ENCODE measurements at regions not wholly inside any gene's neighbourhood (a gene's known extent, or its start where the extent isn't known, plus 50 kb on each side); places are given as distances from the start of the nearest gene placed in this dataset.

GRCh38 chr1:78377356-78377928 is 113.3 kb upstream of the PTGFR start:
- Histone ChIP-seq H2AFZ (ENCODE audit: insufficient read depth, low read depth, low read length, poor library complexity, severe bottlenecking) (no peak overlapping the region), H4K20me1 (ENCODE audit: control insufficient read depth, insufficient read depth, low read length, poor library complexity, severe bottlenecking) (no peaks in the 10 kb centered on the region), H3K9me3 (ENCODE audit: control extremely low read depth in 1 of 3, control insufficient read depth in 2 of 3, insufficient read depth in 1 of 3, low read length in 2 of 3) (no peaks in the 10 kb centered on the region), H3K36me3 (replicated peaks in 1 of 2; ENCODE audit: control extremely low read depth in 1 of 2, control insufficient read depth in 1 of 2, extremely low read depth in 1 of 2, insufficient read depth in 2 of 2, low read length in 1 of 2) (no peaks in the 10 kb centered on the region), H3K9ac (ENCODE audit: low read length) (no peak overlapping the region), H3K4me1 (ENCODE audit: control insufficient read depth in 2 of 2, insufficient read depth in 2 of 2, low read length in 2 of 2) (no peaks in the 10 kb centered on the region), H3K79me2 (ENCODE audit: control insufficient read depth, insufficient read depth, low read length) (no peaks in the 10 kb centered on the region), H3K27ac (ENCODE audit: low read length in 2 of 2) (no peak overlapping the region), H3K4me2 (replicated peaks; ENCODE audit: low read depth, low read length, poor library complexity, severe bottlenecking) (no peak overlapping the region), H3K27me3 (replicated peaks in 1 of 4; ENCODE audit: control extremely low read depth in 1 of 4, control insufficient read depth in 3 of 4, insufficient read depth in 4 of 4, low read length in 3 of 4) (no peaks in the 10 kb centered on the region), H3K4me3 (ENCODE audit: control extremely low read depth in 1 of 5, extremely low read depth in 1 of 5, insufficient read depth in 1 of 5, low read depth in 2 of 5, low read length in 4 of 5) (no peak overlapping the region)
- no peaks in the 10 kb centered on the region for H3K9me3 Mint-ChIP-seq (ENCODE audit: insufficient read depth)
- POLR2A ChIA-PET = no interaction called here
- no peaks in the 10 kb centered on the region for H3K4me1 Mint-ChIP-seq
- ATAC-seq (ENCODE audit: low read depth) (no peak), DNase-seq (no peak)
- H3K27me3 Mint-ChIP-seq = no peaks in the 10 kb centered on the region
- no peak overlapping the region for H3K27ac Mint-ChIP-seq
- TF ChIP-seq CTCF (IDR thresholded peaks at IDR 0.05) (no peak), EZH2 (IDR thresholded peaks at IDR 0.05; ENCODE audit: borderline replicate concordance, insufficient read depth, low read depth, low read length, poor library complexity, severe bottlenecking) (no peak)
- intact Hi-C loops (cut with micrococcal nuclease) = no loop called here
- H3K4me3 Mint-ChIP-seq = no peak overlapping the region
- CTCF ChIA-PET = no interaction called here

GRCh38 chr1:78383923-78384322 is 106.9 kb upstream of the PTGFR start:
- H3K4me3 Mint-ChIP-seq = no peak overlapping the region
- DNase-seq (no peak), ATAC-seq (ENCODE audit: low read depth) (no peak)
- Histone ChIP-seq H3K4me3 (ENCODE audit: control extremely low read depth in 1 of 5, extremely low read depth in 1 of 5, insufficient read depth in 1 of 5, low read depth in 2 of 5, low read length in 4 of 5) (no peak overlapping the region), H4K20me1 (ENCODE audit: control insufficient read depth, insufficient read depth, low read length, poor library complexity, severe bottlenecking) (no peaks in the 10 kb centered on the region), H3K4me2 (replicated peaks; ENCODE audit: low read depth, low read length, poor library complexity, severe bottlenecking) (no peak overlapping the region), H3K9me3 (ENCODE audit: control extremely low read depth in 1 of 3, control insufficient read depth in 2 of 3, insufficient read depth in 1 of 3, low read length in 2 of 3) (no peaks in the 10 kb centered on the region), H3K27me3 (replicated peaks in 1 of 4; ENCODE audit: control extremely low read depth in 1 of 4, control insufficient read depth in 3 of 4, insufficient read depth in 4 of 4, low read length in 3 of 4) (no peaks in the 10 kb centered on the region), H2AFZ (ENCODE audit: insufficient read depth, low read depth, low read length, poor library complexity, severe bottlenecking) (no peak overlapping the region), H3K79me2 (ENCODE audit: control insufficient read depth, insufficient read depth, low read length) (no peaks in the 10 kb centered on the region), H3K27ac (ENCODE audit: low read length in 2 of 2) (no peak overlapping the region), H3K9ac (ENCODE audit: low read length) (no peak overlapping the region), H3K4me1 (ENCODE audit: control insufficient read depth in 2 of 2, insufficient read depth in 2 of 2, low read length in 2 of 2) (no peaks in the 10 kb centered on the region), H3K36me3 (replicated peaks in 1 of 2; ENCODE audit: control extremely low read depth in 1 of 2, control insufficient read depth in 1 of 2, extremely low read depth in 1 of 2, insufficient read depth in 2 of 2, low read length in 1 of 2) (no peaks in the 10 kb centered on the region)
- intact Hi-C loops (cut with micrococcal nuclease) = no loop called here
- H3K27ac Mint-ChIP-seq = no peak overlapping the region
- ChIA-PET POLR2A (no interaction called here), CTCF (no interaction called here)
- H3K9me3 Mint-ChIP-seq (ENCODE audit: insufficient read depth) = no peaks in the 10 kb centered on the region
- WGBS (ENCODE audit: insufficient coverage) = no CpG with 5 or more reads among the region's 1 CpG
- no peaks in the 10 kb centered on the region for H3K4me1 Mint-ChIP-seq
- H3K27me3 Mint-ChIP-seq = no peaks in the 10 kb centered on the region
- no peak for TF ChIP-seq EZH2 (IDR thresholded peaks at IDR 0.05; ENCODE audit: borderline replicate concordance, insufficient read depth, low read depth, low read length, poor library complexity, severe bottlenecking)
- no peak for TF ChIP-seq CTCF (IDR thresholded peaks at IDR 0.05)

Measured in B cell (primary cell).